HG02759 (cell line): ENCODE measurements at regions not wholly inside any gene's neighbourhood (a gene's known extent, or its start where the extent isn't known, plus 50 kb on each side); places are given as distances from the start of the nearest gene placed in this dataset.
"Not testable (repeated sequence)": the region's sequence is repeated elsewhere in the genome, so short reads cannot be mapped to it uniquely, and the experiment has no call there.

Source experiments
- ATAC-seq: cut with Tn5 transposase; IDR thresholded peaks from one replicate; pipeline ENCODE4 v1.9.1; 2021; ENCODE audit warnings: mild to moderate bottlenecking, moderate library complexity; ENCODE audit not compliant: unreplicated experiment

GRCh38 chrY:15871570-15871969, 1347.2 kb downstream of the NLGN4Y start:
- ATAC-seq: no peak

GRCh38 chrY:15875881-15876280, 1351.6 kb downstream of the NLGN4Y start:
- ATAC-seq: not testable (repeated sequence)

GRCh38 chrY:15903524-15903923, 1379.2 kb downstream of the NLGN4Y start:
- not testable (repeated sequence) for ATAC-seq

GRCh38 chrY:15905557-15905956, 1381.2 kb downstream of the NLGN4Y start:
- no peak for ATAC-seq

- ATAC-seq: no peak
Observed at GRCh38 chrY:15926499-15926898, 1402.2 kb downstream of the NLGN4Y start.

- no peak for ATAC-seq
Observed at GRCh38 chrY:15938791-15939190, 1414.5 kb downstream of the NLGN4Y start.

GRCh38 chrY:15951041-15951440, 1426.7 kb downstream of the NLGN4Y start:
- no peak for ATAC-seq

- ATAC-seq: no peak
Observed at GRCh38 chrY:15968800-15969199, 1444.5 kb downstream of the NLGN4Y start.

GRCh38 chrY:15973200-15973599, 1448.9 kb downstream of the NLGN4Y start:
- ATAC-seq: no peak

- no peak for ATAC-seq
Observed at GRCh38 chrY:15976771-15977170, 1452.4 kb downstream of the NLGN4Y start.

GRCh38 chrY:15978503-15978902, 1454.2 kb downstream of the NLGN4Y start:
- no peak for ATAC-seq

- no peak for ATAC-seq
Observed at GRCh38 chrY:15984651-15985398, 1460.5 kb downstream of the NLGN4Y start.

- no peak for ATAC-seq
Observed at GRCh38 chrY:15996014-15996413, 1471.7 kb downstream of the NLGN4Y start.

- no peak for ATAC-seq
Observed at GRCh38 chrY:16000751-16001150, 1476.4 kb downstream of the NLGN4Y start.

- no peak for ATAC-seq
Observed at GRCh38 chrY:16001896-16002295, 1477.6 kb downstream of the NLGN4Y start.

- ATAC-seq: no peak
Observed at GRCh38 chrY:16051908-16052643, 1527.7 kb downstream of the NLGN4Y start.

GRCh38 chrY:16060141-16060540, 1535.8 kb downstream of the NLGN4Y start:
- no peak for ATAC-seq

- no peak for ATAC-seq
Observed at GRCh38 chrY:16060686-16061085, 1536.4 kb downstream of the NLGN4Y start.

- ATAC-seq: no peak
Observed at GRCh38 chrY:16071957-16072356, 1547.6 kb downstream of the NLGN4Y start.

- ATAC-seq: no peak
Observed at GRCh38 chrY:16075701-16076100, 1551.4 kb downstream of the NLGN4Y start.

GRCh38 chrY:16097325-16097724, 1573.0 kb downstream of the NLGN4Y start:
- ATAC-seq: no peak

GRCh38 chrY:16101815-16102214, 1577.5 kb downstream of the NLGN4Y start:
- ATAC-seq: no peak
